ENCODE measurements at regions not wholly inside any gene's neighbourhood (a gene's known extent, or its start where the extent isn't known, plus 50 kb on each side); places are given as distances from the start of the nearest gene placed in this dataset.
A peak's percentile ranks its signal among the peaks of the same experiment; 100 is the strongest.

GRCh38 chr2:14114275-14114674 is 518.2 kb upstream of the LRATD1 start:
- H3K27me3 ChIP-seq, result no peaks in the 10 kb centered on the region
- no peak overlapping the region for H3K4me3 ChIP-seq
- intact Hi-C loops (cut with DNase I; ENCODE audit: low total_unique reads), result no loop called here
- WGBS, 2 donors, result 43 to 92% methylated on average over 2 of the region's 2 CpGs
- no peaks in the 10 kb centered on the region for H3K9me3 ChIP-seq
- no peaks in the 10 kb centered on the region for H3K4me1 ChIP-seq
- no peaks in the 10 kb centered on the region for H3K36me3 ChIP-seq (ENCODE audit: low read depth, missing control alignments)
- no peak for TF ChIP-seq POLR2A (IDR thresholded peaks at IDR 0.05)
- TF ChIP-seq, protein P1, sequence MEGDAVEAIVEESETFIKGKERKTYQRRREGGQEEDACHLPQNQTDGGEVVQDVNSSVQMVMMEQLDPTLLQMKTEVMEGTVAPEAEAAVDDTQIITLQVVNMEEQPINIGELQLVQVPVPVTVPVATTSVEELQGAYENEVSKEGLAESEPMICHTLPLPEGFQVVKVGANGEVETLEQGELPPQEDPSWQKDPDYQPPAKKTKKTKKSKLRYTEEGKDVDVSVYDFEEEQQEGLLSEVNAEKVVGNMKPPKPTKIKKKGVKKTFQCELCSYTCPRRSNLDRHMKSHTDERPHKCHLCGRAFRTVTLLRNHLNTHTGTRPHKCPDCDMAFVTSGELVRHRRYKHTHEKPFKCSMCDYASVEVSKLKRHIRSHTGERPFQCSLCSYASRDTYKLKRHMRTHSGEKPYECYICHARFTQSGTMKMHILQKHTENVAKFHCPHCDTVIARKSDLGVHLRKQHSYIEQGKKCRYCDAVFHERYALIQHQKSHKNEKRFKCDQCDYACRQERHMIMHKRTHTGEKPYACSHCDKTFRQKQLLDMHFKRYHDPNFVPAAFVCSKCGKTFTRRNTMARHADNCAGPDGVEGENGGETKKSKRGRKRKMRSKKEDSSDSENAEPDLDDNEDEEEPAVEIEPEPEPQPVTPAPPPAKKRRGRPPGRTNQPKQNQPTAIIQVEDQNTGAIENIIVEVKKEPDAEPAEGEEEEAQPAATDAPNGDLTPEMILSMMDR (IDR thresholded peaks at IDR 0.05), result no peak
- H3K27ac ChIP-seq, result no peak overlapping the region
- DNase-seq, result no peak

GRCh38 chr2:14120376-14120775 is 512.1 kb upstream of the LRATD1 start:
- intact Hi-C loops (cut with DNase I; ENCODE audit: low total_unique reads), result no loop called here
- no peak for TF ChIP-seq POLR2A (IDR thresholded peaks at IDR 0.05)
- TF ChIP-seq, protein P1 (IDR thresholded peaks at IDR 0.05), result no peak
- Histone ChIP-seq H3K36me3 (ENCODE audit: low read depth, missing control alignments) (no peaks in the 10 kb centered on the region), H3K27ac (no peak overlapping the region), H3K27me3 (no peaks in the 10 kb centered on the region), H3K4me3 (no peak overlapping the region), H3K4me1 (no peaks in the 10 kb centered on the region), H3K9me3 (no peaks in the 10 kb centered on the region)
- 68 to 72% methylated on average over 3 of the region's 3 CpGs for WGBS, 2 donors
- DNase-seq, result no peak

DNA sequence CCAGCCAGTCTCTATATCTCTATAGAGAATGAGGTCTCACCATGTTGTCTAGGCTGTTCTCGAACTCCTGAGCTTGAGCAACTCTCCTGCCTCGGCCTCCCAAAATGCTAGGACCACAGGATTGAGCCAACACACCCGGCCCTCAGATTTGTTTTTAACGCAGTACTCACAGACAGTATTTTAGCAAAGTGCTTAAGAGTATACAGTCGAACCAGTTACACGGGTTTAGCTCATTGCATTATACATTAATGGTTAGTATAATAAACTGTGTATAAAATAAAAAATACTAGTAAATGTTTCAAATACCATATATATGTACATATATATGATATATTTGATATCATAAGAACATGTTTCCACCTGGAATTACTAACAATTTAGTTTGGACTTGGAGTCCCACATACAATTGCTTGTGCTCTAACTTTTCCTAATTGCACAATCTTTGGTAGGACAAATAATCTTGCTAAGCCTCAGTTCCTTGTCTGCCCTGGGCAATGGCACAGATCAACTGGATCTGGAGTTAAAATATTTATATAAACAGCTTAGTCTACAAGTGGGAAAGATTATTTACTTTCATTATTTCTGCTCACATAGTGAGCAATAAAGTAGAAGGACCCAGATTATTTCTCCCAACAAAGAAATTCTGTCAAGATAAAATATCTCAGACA is 508.9 kb upstream of the LRATD1 start:
- no peaks in the 10 kb centered on the region for H3K9me3 ChIP-seq
- WGBS, 2 donors, result 93 to 95% methylated on average over 6 of the region's 6 CpGs
- TF ChIP-seq, protein P1 (IDR thresholded peaks at IDR 0.05), result no peak
- no peaks in the 10 kb centered on the region for H3K4me1 ChIP-seq
- DNase-seq, result no peak
- intact Hi-C loops (cut with DNase I; ENCODE audit: low total_unique reads), result no loop called here
- no peak overlapping the region for H3K4me3 ChIP-seq
- H3K27me3 ChIP-seq, result no peaks in the 10 kb centered on the region
- H3K27ac ChIP-seq, result no peak overlapping the region
- no peaks in the 10 kb centered on the region for H3K36me3 ChIP-seq (ENCODE audit: low read depth, missing control alignments)

DNA sequence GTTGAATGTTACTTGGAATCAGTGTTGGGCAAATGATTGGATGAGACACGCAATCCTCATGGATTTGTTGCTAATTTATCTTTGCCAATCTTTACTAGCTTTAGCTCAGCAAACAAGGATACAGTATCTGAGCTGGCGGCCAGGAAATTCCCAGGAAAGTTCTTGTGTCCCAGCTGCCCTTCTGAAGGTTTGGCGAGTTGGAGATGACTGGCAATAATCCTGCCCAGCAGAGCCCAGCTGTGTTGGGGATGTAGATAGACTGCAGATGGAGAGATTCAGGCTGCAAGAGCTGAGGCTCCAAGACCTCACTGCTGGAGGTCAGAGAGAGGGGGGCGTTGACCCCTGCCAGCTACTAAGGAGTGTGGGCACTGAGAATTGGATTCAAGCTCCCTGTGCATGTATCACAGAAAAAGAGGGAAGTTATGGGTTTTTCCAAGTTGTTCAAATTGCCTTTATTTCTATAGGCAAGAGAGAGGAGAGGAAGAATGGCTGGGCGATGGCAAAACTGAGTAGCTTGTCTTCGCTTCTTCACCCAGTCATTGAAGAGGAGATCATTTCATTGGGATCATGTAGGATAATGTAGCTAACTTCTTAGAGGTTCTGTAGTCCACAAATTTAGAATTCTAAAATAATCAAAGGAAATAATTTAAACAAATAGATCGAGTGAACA is 506.8 kb upstream of the LRATD1 start:
- intact Hi-C loops (cut with DNase I; ENCODE audit: low total_unique reads), result no loop called here
- Histone ChIP-seq H3K36me3 (ENCODE audit: low read depth, missing control alignments) (no peaks in the 10 kb centered on the region), H3K27me3 (no peaks in the 10 kb centered on the region), H3K27ac (no peak overlapping the region), H3K9me3 (no peaks in the 10 kb centered on the region), H3K4me3 (no peak overlapping the region), H3K4me1 (no peaks in the 10 kb centered on the region)
- TF ChIP-seq POLR2A (IDR thresholded peaks at IDR 0.05), result no peak
- TF ChIP-seq, protein P1 (IDR thresholded peaks at IDR 0.05), result no peak
- 71 to 89% methylated on average over 7 of the region's 7 CpGs for WGBS, 2 donors
- peak; percentile 18 for DNase-seq

- Histone ChIP-seq H3K36me3 (ENCODE audit: low read depth, missing control alignments) (no peaks in the 10 kb centered on the region), H3K9me3 (no peaks in the 10 kb centered on the region), H3K4me3 (no peak overlapping the region), H3K4me1 (no peaks in the 10 kb centered on the region), H3K27me3 (no peaks in the 10 kb centered on the region), H3K27ac (no peak overlapping the region)
- no peak for DNase-seq
- TF ChIP-seq, protein P1 (IDR thresholded peaks at IDR 0.05), result no peak
- TF ChIP-seq POLR2A (IDR thresholded peaks at IDR 0.05), result no peak
- intact Hi-C loops (cut with DNase I; ENCODE audit: low total_unique reads), result no loop called here
- 93 to 96% methylated on average over 2 of the region's 2 CpGs for WGBS, 2 donors
Observed at GRCh38 chr2:14126846-14127245, 505.7 kb upstream of the LRATD1 start.

All from testis (tissue), 2 donors.